Chondrocyte (in vitro differentiated cells): ENCODE measurements at regions not wholly inside any gene's neighbourhood (a gene's known extent, or its start where the extent isn't known, plus 50 kb on each side); places are given as distances from the start of the nearest gene placed in this dataset.

Experiments
- DNase-seq: peaks from one replicate; pipeline ENCODE4 v3.0.0; 2021; ENCODE audit warnings: mixed read lengths, low spot score
- H3K27ac Mint-ChIP-seq: one replicate; pipeline ENCODE4 v1.8.0; 2021; ENCODE audit warnings: mild to moderate bottlenecking, moderate library complexity, mixed read lengths; ENCODE audit not compliant: unreplicated experiment
- H3K27me3 Mint-ChIP-seq: 2 replicates; pipeline ENCODE4 v1.8.0; 2021; ENCODE audit warnings: low read depth, mixed read lengths
- H3K36me3 Mint-ChIP-seq: 2 replicates; pipeline ENCODE4 v1.8.0; 2021; ENCODE audit warnings: low read depth, mixed read lengths
- H3K4me1 Mint-ChIP-seq: 2 replicates; pipeline ENCODE4 v1.8.0; 2021; ENCODE audit warnings: low read depth, mild to moderate bottlenecking, mixed read lengths
- H3K4me3 Mint-ChIP-seq: one replicate; pipeline ENCODE4 v1.8.0; 2021; ENCODE audit warnings: mild to moderate bottlenecking, moderate library complexity, mixed read lengths; ENCODE audit not compliant: unreplicated experiment
- H3K9me3 Mint-ChIP-seq: 2 replicates; pipeline ENCODE4 v1.8.0; 2021; ENCODE audit warnings: low read depth, mixed read lengths
- TF ChIP-seq, protein P1 (sequence below): fragments of 200-600 bp; sonication (generic); IDR thresholded peaks from 2 replicates; pipeline ENCODE4 v1.5.0; 2021; ENCODE audit warnings: antibody characterized with exemption, mild to moderate bottlenecking, moderate library complexity

DNA sequence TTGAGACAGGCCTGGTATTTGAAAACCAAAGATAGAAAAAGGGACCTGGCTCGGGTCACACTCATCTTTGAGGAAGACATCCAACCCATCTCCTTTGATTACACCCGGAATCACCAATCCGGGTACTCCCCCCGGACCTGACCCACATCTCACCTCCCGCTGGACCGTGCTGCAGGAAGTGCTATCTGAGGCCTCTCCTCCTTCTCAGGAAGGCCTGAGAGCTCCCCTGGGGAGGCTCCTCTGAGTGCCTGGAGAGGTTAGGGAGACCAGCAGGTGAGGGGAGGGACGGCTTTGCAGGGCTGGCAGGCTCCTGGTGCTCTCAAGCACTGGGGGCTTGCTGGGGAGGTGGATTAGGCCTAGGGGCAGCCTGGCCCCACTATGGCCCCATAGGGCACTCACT, 170.9 kb downstream of the ACKR3 start:
- H3K4me3 Mint-ChIP-seq = no peak overlapping the region
- peaks cover 53% of the 10 kb centered on the region for H3K4me1 Mint-ChIP-seq
- DNase-seq = no peak
- no peaks in the 10 kb centered on the region for H3K27me3 Mint-ChIP-seq
- TF ChIP-seq, protein P1, sequence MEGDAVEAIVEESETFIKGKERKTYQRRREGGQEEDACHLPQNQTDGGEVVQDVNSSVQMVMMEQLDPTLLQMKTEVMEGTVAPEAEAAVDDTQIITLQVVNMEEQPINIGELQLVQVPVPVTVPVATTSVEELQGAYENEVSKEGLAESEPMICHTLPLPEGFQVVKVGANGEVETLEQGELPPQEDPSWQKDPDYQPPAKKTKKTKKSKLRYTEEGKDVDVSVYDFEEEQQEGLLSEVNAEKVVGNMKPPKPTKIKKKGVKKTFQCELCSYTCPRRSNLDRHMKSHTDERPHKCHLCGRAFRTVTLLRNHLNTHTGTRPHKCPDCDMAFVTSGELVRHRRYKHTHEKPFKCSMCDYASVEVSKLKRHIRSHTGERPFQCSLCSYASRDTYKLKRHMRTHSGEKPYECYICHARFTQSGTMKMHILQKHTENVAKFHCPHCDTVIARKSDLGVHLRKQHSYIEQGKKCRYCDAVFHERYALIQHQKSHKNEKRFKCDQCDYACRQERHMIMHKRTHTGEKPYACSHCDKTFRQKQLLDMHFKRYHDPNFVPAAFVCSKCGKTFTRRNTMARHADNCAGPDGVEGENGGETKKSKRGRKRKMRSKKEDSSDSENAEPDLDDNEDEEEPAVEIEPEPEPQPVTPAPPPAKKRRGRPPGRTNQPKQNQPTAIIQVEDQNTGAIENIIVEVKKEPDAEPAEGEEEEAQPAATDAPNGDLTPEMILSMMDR = no peak
- H3K27ac Mint-ChIP-seq = no peak overlapping the region
- H3K9me3 Mint-ChIP-seq = peaks cover 4% of the 10 kb centered on the region
- no peaks in the 10 kb centered on the region for H3K36me3 Mint-ChIP-seq

- no peak overlapping the region for H3K4me3 Mint-ChIP-seq
- peaks cover 78% of the 10 kb centered on the region for H3K4me1 Mint-ChIP-seq
- H3K27me3 Mint-ChIP-seq = no peaks in the 10 kb centered on the region
- TF ChIP-seq, protein P1 = no peak
- H3K9me3 Mint-ChIP-seq = peaks cover 4% of the 10 kb centered on the region
- no peaks in the 10 kb centered on the region for H3K36me3 Mint-ChIP-seq
- DNase-seq = no peak
- H3K27ac Mint-ChIP-seq = peak overlapping the region; percentile 94
Measured at GRCh38 chr2:236743039-236743920, 173.7 kb downstream of the ACKR3 start.

- DNase-seq = no peak
- Mint-ChIP-seq H3K27ac (peak overlapping the region; percentile 94), H3K4me3 (no peak overlapping the region), H3K36me3 (no peaks in the 10 kb centered on the region), H3K27me3 (no peaks in the 10 kb centered on the region), H3K9me3 (peaks cover 4% of the 10 kb centered on the region), H3K4me1 (peaks cover 85% of the 10 kb centered on the region)
- TF ChIP-seq, protein P1 = no peak
Measured at GRCh38 chr2:236743921-236744280, 174.3 kb downstream of the ACKR3 start.

- Mint-ChIP-seq H3K4me1 (peaks cover 88% of the 10 kb centered on the region), H3K27ac (peak overlapping the region; percentile 94), H3K36me3 (no peaks in the 10 kb centered on the region), H3K9me3 (peaks cover 4% of the 10 kb centered on the region), H3K27me3 (no peaks in the 10 kb centered on the region), H3K4me3 (no peak overlapping the region)
- no peak for DNase-seq
- TF ChIP-seq, protein P1 = no peak
Measured at GRCh38 chr2:236744281-236744705, 174.7 kb downstream of the ACKR3 start.

GRCh38 chr2:236744716-236745115, 175.1 kb downstream of the ACKR3 start:
- H3K4me1 Mint-ChIP-seq = peaks cover 89% of the 10 kb centered on the region

More at GRCh38 chr2:236744716-236745115, 175.1 kb downstream of the ACKR3 start:
- H3K27me3 Mint-ChIP-seq = no peaks in the 10 kb centered on the region
- peaks cover 4% of the 10 kb centered on the region for H3K9me3 Mint-ChIP-seq
- H3K27ac Mint-ChIP-seq = peak overlapping the region; percentile 94
- TF ChIP-seq, protein P1 = no peak
- no peak overlapping the region for H3K4me3 Mint-ChIP-seq
- no peak for DNase-seq
- no peaks in the 10 kb centered on the region for H3K36me3 Mint-ChIP-seq
